ENCODE measurements at regions not wholly inside any gene's neighbourhood (a gene's known extent, or its start where the extent isn't known, plus 50 kb on each side); places are given as distances from the start of the nearest gene placed in this dataset.

- H3K9ac ChIP-seq (ENCODE audit: low read length), result no peak overlapping the region
- no peaks in the 10 kb centered on the region for H3K27me3 ChIP-seq (ENCODE audit: low read length)
- H3K36me3 ChIP-seq (ENCODE audit: low read depth, low read length), result no peaks in the 10 kb centered on the region
- no peak overlapping the region for H2AFZ ChIP-seq (ENCODE audit: low read length)
- H3K79me2 ChIP-seq (ENCODE audit: low read length), result no peaks in the 10 kb centered on the region
- peaks cover 5% of the 10 kb centered on the region; the same call in 1 of the 2 replicates for H3K4me1 ChIP-seq (ENCODE audit: insufficient read depth, low read length)
- H4K20me1 ChIP-seq (ENCODE audit: low read length), result no peaks in the 10 kb centered on the region
- no peaks in the 10 kb centered on the region for H3F3A ChIP-seq (ENCODE audit: low read length, unreplicated experiment)
- H3K4me2 ChIP-seq (ENCODE audit: low read length), result no peak overlapping the region
- BruUV-seq (replicated peaks), result no TSS peak
- ChIA-PET POLR2A (ENCODE audit: unreplicated experiment) (no interaction called here), CTCF (no interaction called here)
- H3K4me3 ChIP-seq (ENCODE audit: low read length), result no peak overlapping the region
- H3K27ac ChIP-seq (ENCODE audit: low read length), result no peak overlapping the region
- intact Hi-C loops (cut with micrococcal nuclease), result no loop called here
- no peaks in the 10 kb centered on the region for H3K9me2 ChIP-seq (replicated peaks; ENCODE audit: low read length)
- no peaks in the 10 kb centered on the region for H3K9me3 ChIP-seq (ENCODE audit: low read length)
- DNase-seq (no peak), ATAC-seq (no peak)
- TF ChIP-seq, protein P1, sequence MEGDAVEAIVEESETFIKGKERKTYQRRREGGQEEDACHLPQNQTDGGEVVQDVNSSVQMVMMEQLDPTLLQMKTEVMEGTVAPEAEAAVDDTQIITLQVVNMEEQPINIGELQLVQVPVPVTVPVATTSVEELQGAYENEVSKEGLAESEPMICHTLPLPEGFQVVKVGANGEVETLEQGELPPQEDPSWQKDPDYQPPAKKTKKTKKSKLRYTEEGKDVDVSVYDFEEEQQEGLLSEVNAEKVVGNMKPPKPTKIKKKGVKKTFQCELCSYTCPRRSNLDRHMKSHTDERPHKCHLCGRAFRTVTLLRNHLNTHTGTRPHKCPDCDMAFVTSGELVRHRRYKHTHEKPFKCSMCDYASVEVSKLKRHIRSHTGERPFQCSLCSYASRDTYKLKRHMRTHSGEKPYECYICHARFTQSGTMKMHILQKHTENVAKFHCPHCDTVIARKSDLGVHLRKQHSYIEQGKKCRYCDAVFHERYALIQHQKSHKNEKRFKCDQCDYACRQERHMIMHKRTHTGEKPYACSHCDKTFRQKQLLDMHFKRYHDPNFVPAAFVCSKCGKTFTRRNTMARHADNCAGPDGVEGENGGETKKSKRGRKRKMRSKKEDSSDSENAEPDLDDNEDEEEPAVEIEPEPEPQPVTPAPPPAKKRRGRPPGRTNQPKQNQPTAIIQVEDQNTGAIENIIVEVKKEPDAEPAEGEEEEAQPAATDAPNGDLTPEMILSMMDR (conservative IDR thresholded peaks at IDR 0.05; ENCODE audit: low read depth, low read length), result no peak
- TF ChIP-seq EZH2phosphoT487 (IDR thresholded peaks at IDR 0.05; ENCODE audit: borderline replicate concordance, low read length), result no peak
- no peak for TF ChIP-seq EZH2 (IDR thresholded peaks at IDR 0.05; ENCODE audit: low read length, unreplicated experiment)
Measured at GRCh38 chr2:48219234-48219554, 95.3 kb upstream of the FOXN2 start.

GRCh38 chr2:48219555-48220436 lies 94.7 kb upstream of the FOXN2 start:
- DNase-seq, result no peak
- Histone ChIP-seq H3K27ac (ENCODE audit: low read length) (no peak overlapping the region), H4K20me1 (ENCODE audit: low read length) (no peaks in the 10 kb centered on the region), H3K36me3 (ENCODE audit: low read depth, low read length) (no peaks in the 10 kb centered on the region), H3K4me2 (ENCODE audit: low read length) (no peak overlapping the region), H3K27me3 (ENCODE audit: low read length) (no peaks in the 10 kb centered on the region), H3K79me2 (ENCODE audit: low read length) (no peaks in the 10 kb centered on the region), H3K9me2 (replicated peaks; ENCODE audit: low read length) (no peaks in the 10 kb centered on the region), H3F3A (ENCODE audit: low read length, unreplicated experiment) (no peaks in the 10 kb centered on the region), H3K4me1 (ENCODE audit: insufficient read depth, low read length) (peaks cover 5% of the 10 kb centered on the region; the same call in 1 of the 2 replicates), H3K4me3 (ENCODE audit: low read length) (no peak overlapping the region), H3K9ac (ENCODE audit: low read length) (no peak overlapping the region), H3K9me3 (ENCODE audit: low read length) (no peaks in the 10 kb centered on the region), H2AFZ (ENCODE audit: low read length) (no peak overlapping the region)
- intact Hi-C loops (cut with micrococcal nuclease), result loop anchor here (2.0 kb wide), 1 partner anchor 201 kb away; no protein-coding TSS in a partner anchor
- TF ChIP-seq EZH2phosphoT487 (IDR thresholded peaks at IDR 0.05; ENCODE audit: borderline replicate concordance, low read length) (no peak), EZH2 (IDR thresholded peaks at IDR 0.05; ENCODE audit: low read length, unreplicated experiment) (no peak)
- TF ChIP-seq, protein P1 (conservative IDR thresholded peaks at IDR 0.05; ENCODE audit: low read depth, low read length), result no peak
- no peak for ATAC-seq
- BruUV-seq (replicated peaks), result no TSS peak
- ChIA-PET POLR2A (ENCODE audit: unreplicated experiment) (no interaction called here), CTCF (interaction anchor here (0.5 kb wide), 1 partner anchor 833 kb away, joined by 4 read pairs; no protein-coding TSS in a partner anchor)

GRCh38 chr2:48220501-48220900 lies 94.0 kb upstream of the FOXN2 start:
- no peaks in the 10 kb centered on the region for H3K9me3 ChIP-seq (ENCODE audit: low read length)
- H3F3A ChIP-seq (ENCODE audit: low read length, unreplicated experiment), result no peaks in the 10 kb centered on the region
- H3K4me1 ChIP-seq (ENCODE audit: insufficient read depth, low read length), result peaks cover 5% of the 10 kb centered on the region; the same call in 1 of the 2 replicates
- TF ChIP-seq, protein P1 (conservative IDR thresholded peaks at IDR 0.05; ENCODE audit: low read depth, low read length), result no peak
- TF ChIP-seq EZH2 (IDR thresholded peaks at IDR 0.05; ENCODE audit: low read length, unreplicated experiment) (no peak), EZH2phosphoT487 (IDR thresholded peaks at IDR 0.05; ENCODE audit: borderline replicate concordance, low read length) (no peak)
- H3K79me2 ChIP-seq (ENCODE audit: low read length), result no peaks in the 10 kb centered on the region
- no peak overlapping the region for H3K27ac ChIP-seq (ENCODE audit: low read length)
- no peaks in the 10 kb centered on the region for H3K27me3 ChIP-seq (ENCODE audit: low read length)
- no peaks in the 10 kb centered on the region for H4K20me1 ChIP-seq (ENCODE audit: low read length)
- DNase-seq (no peak), ATAC-seq (no peak)
- no peak overlapping the region for H3K4me3 ChIP-seq (ENCODE audit: low read length)
- no peak overlapping the region for H3K4me2 ChIP-seq (ENCODE audit: low read length)
- POLR2A ChIA-PET (ENCODE audit: unreplicated experiment), result no interaction called here
- intact Hi-C loops (cut with micrococcal nuclease), result loop anchor here (2.0 kb wide), 1 partner anchor 200 kb away; no protein-coding TSS in a partner anchor
- H3K9ac ChIP-seq (ENCODE audit: low read length), result no peak overlapping the region
- no peaks in the 10 kb centered on the region for H3K9me2 ChIP-seq (replicated peaks; ENCODE audit: low read length)
- no peak overlapping the region for H2AFZ ChIP-seq (ENCODE audit: low read length)
- no peaks in the 10 kb centered on the region for H3K36me3 ChIP-seq (ENCODE audit: low read depth, low read length)
- no TSS peak for BruUV-seq (replicated peaks)
- CTCF ChIA-PET, result no interaction called here

Measured in PC-3 (cell line).